Testis (tissue), 2 donors: ENCODE measurements at regions not wholly inside any gene's neighbourhood (a gene's known extent, or its start where the extent isn't known, plus 50 kb on each side); places are given as distances from the start of the nearest gene placed in this dataset.

Source experiments
- DNase-seq: peaks from one replicate; pipeline ENCODE4 v3.0.0-alpha.2; 2019
- H3K27ac ChIP-seq, 2 donors: fragments of 200-600 bp; sonication (generic); one replicate each; pipeline ENCODE4 v1.5.1; 2019
- H3K27me3 ChIP-seq: fragments of 200-600 bp; sonication (generic); one replicate; pipeline ENCODE4 v1.5.1; 2019
- H3K36me3 ChIP-seq: fragments of 200-600 bp; sonication (generic); one replicate; pipeline ENCODE4 v1.5.1; 2017; ENCODE audit warnings: low read depth; ENCODE audit errors: missing control alignments
- H3K4me1 ChIP-seq: fragments of 200-600 bp; sonication (generic); one replicate; pipeline ENCODE4 v1.5.1; 2019
- H3K4me3 ChIP-seq, 2 donors: fragments of 200-600 bp; sonication (generic); one replicate each; pipeline ENCODE4 v1.5.1; 2017 to 2019
- H3K9me3 ChIP-seq: fragments of 200-600 bp; sonication (generic); one replicate; pipeline ENCODE4 v1.5.1; 2017
- CTCF ChIP-seq, 3 experiments: fragments of 450-650 bp in 2 of 3; fragments of 200-600 bp in 1 of 3; sonication (generic) in 1 of 3; IDR thresholded peaks; one replicate each; pipeline ENCODE4 v1.5.1; 2016 to 2019; ENCODE audit warnings: antibody characterized with exemption in 3 of 3, mild to moderate bottlenecking in 2 of 3, moderate library complexity in 1 of 3
- POLR2A ChIP-seq: fragments of 450-650 bp; IDR thresholded peaks from one replicate; pipeline ENCODE4 v1.6.1; 2017; ENCODE audit warnings: antibody characterized with exemption, mild to moderate bottlenecking, moderate library complexity
- WGBS, 2 donors: methylation state at CpG; one replicate each; pipeline ENCODE4 v1.1.5; 2018; 5-methylcytosine and 5-hydroxymethylcytosine counted together
- intact Hi-C: fragments of 100-400 bp; cut with DNase I; formaldehyde crosslinking; loops from one replicate; pipeline ENCODE4 v1.15.1; 2023; ENCODE audit warnings: low total_unique reads

GRCh38 chr13:74466864-74467263 lies 332.7 kb upstream of the KLF12 start:
- TF ChIP-seq CTCF (IDR thresholded peaks at IDR 0.05) (no peak), POLR2A (no peak)
- Histone ChIP-seq H3K4me3 (no peak overlapping the region), H3K4me1 (no peaks in the 10 kb centered on the region), H3K9me3 (no peaks in the 10 kb centered on the region), H3K36me3 (no peaks in the 10 kb centered on the region), H3K27me3 (no peaks in the 10 kb centered on the region), H3K27ac (no peak overlapping the region)
- no peak for DNase-seq
- intact Hi-C loops = no loop called here

GRCh38 chr13:74466020-74466419 lies 331.8 kb upstream of the KLF12 start:
- H3K27me3 ChIP-seq = no peaks in the 10 kb centered on the region
- no peak for DNase-seq
- no peak overlapping the region for H3K27ac ChIP-seq
- intact Hi-C loops = no loop called here
- no peaks in the 10 kb centered on the region for H3K9me3 ChIP-seq
- 92 to 98% methylated on average over 2 of the region's 2 CpGs for WGBS, 2 donors
- H3K36me3 ChIP-seq = no peaks in the 10 kb centered on the region
- TF ChIP-seq CTCF (IDR thresholded peaks at IDR 0.05) (no peak), POLR2A (no peak)
- H3K4me3 ChIP-seq = no peak overlapping the region
- no peaks in the 10 kb centered on the region for H3K4me1 ChIP-seq

DNA sequence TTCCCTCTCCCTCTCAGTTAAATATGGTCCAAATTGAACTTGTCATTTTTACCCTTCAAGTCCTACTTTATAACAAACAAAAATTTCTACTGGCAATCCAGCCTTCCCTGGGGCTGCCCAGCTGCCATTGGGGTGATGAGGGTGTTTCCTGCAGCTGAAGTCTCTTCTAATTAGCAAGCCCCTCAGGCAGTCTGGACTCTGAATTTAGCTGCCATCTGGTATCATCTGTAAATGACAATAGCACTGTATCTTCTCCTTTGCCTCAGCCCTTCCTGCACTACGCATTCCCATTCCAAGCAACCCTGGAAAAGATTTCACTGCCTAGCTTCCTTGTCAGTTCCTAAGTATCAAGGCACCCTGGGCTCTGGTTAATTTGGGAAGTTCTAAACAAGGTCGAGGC lies 331.1 kb upstream of the KLF12 start:
- H3K9me3 ChIP-seq = no peaks in the 10 kb centered on the region
- no peaks in the 10 kb centered on the region for H3K36me3 ChIP-seq
- no peak overlapping the region for H3K4me3 ChIP-seq
- no peak overlapping the region for H3K27ac ChIP-seq
- DNase-seq = no peak
- no peaks in the 10 kb centered on the region for H3K4me1 ChIP-seq
- TF ChIP-seq POLR2A = no peak
- TF ChIP-seq CTCF (IDR thresholded peaks at IDR 0.05) = no peak
- 72 to 74% methylated on average over 2 of the region's 2 CpGs for WGBS, 2 donors
- intact Hi-C loops = no loop called here
- no peaks in the 10 kb centered on the region for H3K27me3 ChIP-seq

- TF ChIP-seq POLR2A (no peak), CTCF (IDR thresholded peaks at IDR 0.05) (no peak)
- Histone ChIP-seq H3K4me3 (no peak overlapping the region), H3K27ac (no peak overlapping the region), H3K36me3 (no peaks in the 10 kb centered on the region), H3K27me3 (no peaks in the 10 kb centered on the region), H3K9me3 (no peaks in the 10 kb centered on the region), H3K4me1 (no peaks in the 10 kb centered on the region)
- DNase-seq = peak; percentile 23
- intact Hi-C loops = no loop called here
- WGBS, 2 donors = 47 to 57% methylated on average over 3 of the region's 3 CpGs
Observed at GRCh38 chr13:74464670-74465069, 330.5 kb upstream of the KLF12 start.

DNA sequence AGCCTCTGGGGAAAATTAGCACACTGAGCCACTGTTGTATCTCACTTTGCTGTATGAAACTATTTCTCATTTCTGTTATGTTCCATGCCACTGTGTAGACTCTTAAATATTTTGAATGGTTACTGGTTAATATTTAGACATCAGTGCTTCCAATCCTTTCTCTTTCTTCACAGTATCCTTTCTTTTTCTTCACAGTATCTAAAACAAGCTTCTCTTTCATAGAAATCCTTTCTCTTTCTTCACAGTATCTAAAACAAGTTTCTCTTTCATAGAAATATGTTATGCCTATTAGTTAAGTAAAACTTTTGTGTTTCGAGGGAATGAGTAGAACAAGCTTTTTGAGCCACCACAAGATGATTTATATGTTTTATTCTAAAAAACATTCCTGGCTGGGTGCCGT lies 326.8 kb upstream of the KLF12 start:
- no peaks in the 10 kb centered on the region for H3K27me3 ChIP-seq
- 93% methylated on average over 2 of the region's 2 CpGs for WGBS, 2 donors
- H3K27ac ChIP-seq = no peak overlapping the region
- TF ChIP-seq CTCF (IDR thresholded peaks at IDR 0.05) (no peak), POLR2A (no peak)
- no peaks in the 10 kb centered on the region for H3K4me1 ChIP-seq
- no peak for DNase-seq
- no peak overlapping the region for H3K4me3 ChIP-seq
- no peaks in the 10 kb centered on the region for H3K9me3 ChIP-seq
- intact Hi-C loops = no loop called here
- H3K36me3 ChIP-seq = no peaks in the 10 kb centered on the region
